HUES6 (cell line): ENCODE measurements at regions not wholly inside any gene's neighbourhood (a gene's known extent, or its start where the extent isn't known, plus 50 kb on each side); places are given as distances from the start of the nearest gene placed in this dataset.
"Not testable (repeated sequence)": the region's sequence is repeated elsewhere in the genome, so short reads cannot be mapped to it uniquely, and the experiment has no call there.

Experiments used
- H3K27ac ChIP-seq: 2 replicates; pipeline ENCODE4 v1.7.0; 2013; ENCODE audit warnings: low read depth, mild to moderate bottlenecking, low read length, inconsistent platforms
- H3K27me3 ChIP-seq: 2 replicates; pipeline ENCODE4 v1.6.1; 2013; ENCODE audit warnings: low read length; ENCODE audit not compliant: control insufficient read depth, insufficient read depth
- H3K36me3 ChIP-seq: 2 replicates; pipeline ENCODE4 v1.6.1; 2013; ENCODE audit warnings: low read length; ENCODE audit not compliant: control insufficient read depth, insufficient read depth
- H3K4me1 ChIP-seq: 2 replicates; pipeline ENCODE4 v1.6.1; 2013; ENCODE audit warnings: low read length; ENCODE audit not compliant: control insufficient read depth, insufficient read depth
- H3K4me3 ChIP-seq: 2 replicates; pipeline ENCODE4 v1.5.1; 2013; ENCODE audit warnings: low read depth, low read length
- H3K9ac ChIP-seq: one replicate; pipeline ENCODE4 v1.6.1; 2013; ENCODE audit warnings: mild to moderate bottlenecking, low read length
- H3K9me3 ChIP-seq: 2 replicates; pipeline ENCODE4 v1.6.1; 2013; ENCODE audit warnings: low read depth, low read length; ENCODE audit not compliant: control insufficient read depth, insufficient read depth

GRCh38 chr2:35821675-35822074 is 533.9 kb upstream of the CRIM1 start:
- Histone ChIP-seq H3K9ac (peak overlapping the region; percentile 8), H3K27ac (peak overlapping the region; percentile 66; the same call in 1 of the 2 replicates), H3K27me3 (no peaks in the 10 kb centered on the region), H3K9me3 (no peaks in the 10 kb centered on the region), H3K4me3 (no peak overlapping the region), H3K36me3 (no peaks in the 10 kb centered on the region), H3K4me1 (peaks cover 54% of the 10 kb centered on the region)

GRCh38 chr2:35820391-35820790 is 535.2 kb upstream of the CRIM1 start:
- Histone ChIP-seq H3K27ac (no peak overlapping the region), H3K27me3 (no peaks in the 10 kb centered on the region), H3K4me1 (peaks cover 54% of the 10 kb centered on the region), H3K4me3 (no peak overlapping the region), H3K36me3 (no peaks in the 10 kb centered on the region), H3K9me3 (no peaks in the 10 kb centered on the region), H3K9ac (no peak overlapping the region)

DNA sequence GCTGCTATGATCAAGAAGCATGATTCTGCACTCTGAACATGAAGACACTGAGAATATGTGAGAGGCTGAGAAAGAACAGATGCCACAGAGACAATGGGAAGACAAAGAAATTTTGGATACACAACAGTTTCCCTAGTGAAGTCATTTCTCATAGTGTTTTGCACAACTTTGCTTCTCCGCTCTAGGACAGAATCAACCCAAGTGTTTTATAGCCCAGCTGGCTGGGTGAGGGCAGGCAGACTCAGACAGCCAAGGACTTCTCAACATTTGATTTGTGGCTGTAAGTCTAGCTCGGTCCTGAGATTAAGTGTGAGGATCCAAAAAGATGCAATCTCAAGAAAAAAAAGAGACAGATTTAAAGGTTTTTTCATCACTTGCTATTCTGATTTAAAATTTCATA is 536.5 kb upstream of the CRIM1 start:
- H3K27me3 ChIP-seq: no peaks in the 10 kb centered on the region
- H3K36me3 ChIP-seq: no peaks in the 10 kb centered on the region
- H3K9ac ChIP-seq: no peak overlapping the region
- peak overlapping the region; percentile 9; the same call in 1 of the 2 replicates for H3K27ac ChIP-seq
- peaks cover 41% of the 10 kb centered on the region for H3K4me1 ChIP-seq
- H3K4me3 ChIP-seq: no peak overlapping the region
- no peaks in the 10 kb centered on the region for H3K9me3 ChIP-seq

- not testable (repeated sequence) for H3K36me3 ChIP-seq, H3K9me3 ChIP-seq, H3K27ac ChIP-seq, H3K27me3 ChIP-seq, H3K9ac ChIP-seq, H3K4me3 ChIP-seq
- peaks cover 34% of the 10 kb centered on the region for H3K4me1 ChIP-seq
Observed at GRCh38 chr2:35818359-35818758, 537.2 kb upstream of the CRIM1 start.

- not testable (repeated sequence) for H3K4me1 ChIP-seq, H3K4me3 ChIP-seq, H3K27me3 ChIP-seq, H3K27ac ChIP-seq, H3K36me3 ChIP-seq, H3K9ac ChIP-seq, H3K9me3 ChIP-seq
Observed at GRCh38 chr2:35814597-35814996, 541.0 kb upstream of the CRIM1 start.

- no peak overlapping the region for H3K9ac ChIP-seq
- peaks cover 3% of the 10 kb centered on the region; the same call in 1 of the 2 replicates for H3K9me3 ChIP-seq
- H3K27ac ChIP-seq: no peak overlapping the region
Observed at GRCh38 chr2:35803126-35803525, 552.5 kb upstream of the CRIM1 start.

GRCh38 chr2:35794796-35795450 is 560.7 kb upstream of the CRIM1 start:
- H3K27me3 ChIP-seq: no peaks in the 10 kb centered on the region
- H3K4me3 ChIP-seq: no peak overlapping the region
- no peak overlapping the region for H3K9ac ChIP-seq
- peaks cover 3% of the 10 kb centered on the region; the same call in 1 of the 2 replicates for H3K4me1 ChIP-seq
- H3K9me3 ChIP-seq: 0 out of 2 replicates have a peak, but pooled peaks cover 6% of the 10 kb centered on the region
- no peak overlapping the region for H3K27ac ChIP-seq
- no peaks in the 10 kb centered on the region for H3K36me3 ChIP-seq

More at GRCh38 chr2:35803126-35803525, 552.5 kb upstream of the CRIM1 start:
- Histone ChIP-seq H3K27me3 (no peaks in the 10 kb centered on the region), H3K4me3 (no peak overlapping the region), H3K4me1 (no peaks in the 10 kb centered on the region), H3K36me3 (no peaks in the 10 kb centered on the region)

DNA sequence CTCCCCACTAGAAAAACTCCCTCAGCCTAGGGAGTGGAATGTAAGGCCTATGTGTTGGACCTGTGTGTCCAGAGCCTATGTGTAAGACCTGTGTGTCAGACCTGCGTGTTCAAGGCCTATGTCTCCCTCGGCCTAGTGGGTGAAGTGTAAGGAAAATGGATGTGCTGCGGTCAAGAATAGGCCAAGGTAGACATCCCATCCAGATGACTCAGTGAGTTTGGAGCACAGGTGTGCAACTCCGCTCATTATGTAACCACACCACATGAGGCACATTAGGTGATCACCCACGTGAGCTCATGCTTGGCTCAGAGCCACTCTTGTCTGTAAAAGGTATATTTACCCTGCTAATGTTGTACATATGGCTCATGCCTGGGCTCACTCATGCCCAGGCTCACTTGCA is 565.3 kb upstream of the CRIM1 start:
- no peaks in the 10 kb centered on the region for H3K27me3 ChIP-seq
- H3K4me1 ChIP-seq: peaks cover 3% of the 10 kb centered on the region; the same call in 1 of the 2 replicates
- no peak overlapping the region for H3K4me3 ChIP-seq
- peaks cover 29% of the 10 kb centered on the region for H3K9me3 ChIP-seq
- H3K9ac ChIP-seq: no peak overlapping the region
- no peaks in the 10 kb centered on the region for H3K36me3 ChIP-seq
- H3K27ac ChIP-seq: no peak overlapping the region

- Histone ChIP-seq H3K36me3 (no peaks in the 10 kb centered on the region), H3K27ac (no peak overlapping the region), H3K9ac (no peak overlapping the region), H3K4me3 (no peak overlapping the region), H3K27me3 (no peaks in the 10 kb centered on the region), H3K4me1 (peaks cover 3% of the 10 kb centered on the region; the same call in 1 of the 2 replicates), H3K9me3 (peaks cover 29% of the 10 kb centered on the region)
Observed at GRCh38 chr2:35788543-35788942, 567.0 kb upstream of the CRIM1 start.

DNA sequence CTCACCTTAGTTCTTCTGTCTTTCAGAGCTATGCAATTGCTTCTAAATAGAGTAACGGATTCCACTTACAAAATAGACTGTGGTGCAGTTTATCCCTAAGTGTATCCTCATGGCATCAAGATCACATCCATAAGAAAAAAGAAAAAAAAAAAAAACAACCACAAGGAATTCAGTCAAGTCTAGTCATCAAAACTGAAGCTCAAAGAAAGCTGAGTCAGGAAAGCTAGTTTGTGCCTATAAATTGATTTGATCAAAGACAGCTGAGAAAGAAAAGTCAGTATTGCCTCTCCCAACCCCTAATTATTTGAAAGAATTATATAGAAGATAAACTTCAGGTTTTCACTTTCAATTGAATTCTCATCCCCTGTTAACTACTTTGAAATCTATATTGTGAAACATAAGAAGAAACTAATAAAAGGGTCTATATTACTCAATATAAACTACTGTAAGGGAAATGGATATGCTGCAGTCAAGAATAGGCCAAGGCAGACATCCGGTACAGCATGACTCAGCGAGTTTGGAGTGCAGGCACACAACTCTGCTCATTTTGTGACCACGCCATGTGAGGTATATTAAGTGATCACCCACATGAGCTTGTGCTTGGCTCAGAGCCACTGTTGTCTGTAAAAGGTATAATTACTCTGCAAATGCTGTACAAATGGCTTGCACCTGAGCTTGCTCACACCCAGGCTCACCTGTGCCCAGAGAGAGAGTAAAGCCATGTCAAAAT is 568.1 kb upstream of the CRIM1 start:
- H3K27me3 ChIP-seq: no peaks in the 10 kb centered on the region
- H3K9ac ChIP-seq: no peak overlapping the region
- no peak overlapping the region for H3K27ac ChIP-seq
- peaks cover 29% of the 10 kb centered on the region for H3K9me3 ChIP-seq
- no peak overlapping the region for H3K4me3 ChIP-seq
- no peaks in the 10 kb centered on the region for H3K4me1 ChIP-seq
- no peaks in the 10 kb centered on the region for H3K36me3 ChIP-seq

DNA sequence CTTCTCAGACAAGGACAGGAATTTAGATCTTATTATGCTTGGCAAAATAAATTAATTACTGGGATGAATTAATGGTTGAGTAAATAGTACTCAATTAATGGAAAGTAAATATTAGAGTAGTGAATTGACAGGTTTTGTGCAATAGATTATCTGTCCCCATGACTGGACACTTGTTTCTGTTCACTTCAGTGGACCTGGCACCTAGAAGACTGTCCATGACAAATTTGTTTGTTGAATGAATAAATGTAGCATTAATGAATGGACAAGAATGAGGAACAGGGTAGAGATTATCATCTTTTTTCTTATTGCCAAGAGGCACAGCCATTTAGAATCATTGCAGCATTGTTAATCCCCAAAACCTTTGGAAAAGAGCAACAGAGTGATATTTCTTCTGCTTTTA is 570.0 kb upstream of the CRIM1 start:
- H3K4me3 ChIP-seq: no peak overlapping the region

More for the DNA sequence above, 570.0 kb upstream of the CRIM1 start:
- H3K9me3 ChIP-seq: peaks cover 43% of the 10 kb centered on the region
- no peaks in the 10 kb centered on the region for H3K36me3 ChIP-seq
- H3K9ac ChIP-seq: no peak overlapping the region
- no peaks in the 10 kb centered on the region for H3K27me3 ChIP-seq
- no peaks in the 10 kb centered on the region for H3K4me1 ChIP-seq
- H3K27ac ChIP-seq: no peak overlapping the region
